IMR-90 (cell line): ENCODE measurements at regions not wholly inside any gene's neighbourhood (a gene's known extent, or its start where the extent isn't known, plus 50 kb on each side); places are given as distances from the start of the nearest gene placed in this dataset.

Source experiments
- CTCF ChIP-seq: conservative IDR thresholded peaks from 2 replicates; pipeline ENCODE4 v1.5.1; 2012; ENCODE audit warnings: mild to moderate bottlenecking, low read depth, low read length, improper control_type of control experiment
- ELK1 ChIP-seq: fragments of 150-350 bp; IDR thresholded peaks from 2 replicates; pipeline ENCODE4 v1.6.1; 2016; ENCODE audit warnings: low read depth, mild to moderate bottlenecking, low read length, moderate library complexity, borderline replicate concordance

- TF ChIP-seq ELK1, result no peak
- no peak for TF ChIP-seq CTCF
Observed at GRCh38 chrX:35098419-35098818, 155.8 kb downstream of the FAM47B start.
